ENCODE measurements at regions not wholly inside any gene's neighbourhood (a gene's known extent, or its start where the extent isn't known, plus 50 kb on each side); places are given as distances from the start of the nearest gene placed in this dataset.

- Histone ChIP-seq H3K9me2 (ENCODE audit: insufficient read depth, low read length) (no peaks in the 10 kb centered on the region), H3K4me1 (ENCODE audit: insufficient read depth, low read length, poor library complexity, severe bottlenecking) (peaks cover 18% of the 10 kb centered on the region), H3K4me2 (ENCODE audit: low read length) (peak overlapping the region; percentile 28), H2AFZ (ENCODE audit: low read length) (no peak overlapping the region), H3K4me3 (ENCODE audit: low read depth, low read length, poor library complexity, severe bottlenecking) (no peak overlapping the region), H3K27ac (ENCODE audit: low read depth, low read length, poor library complexity, severe bottlenecking) (no peak overlapping the region), H3K9me3 (ENCODE audit: low read length) (no peaks in the 10 kb centered on the region), H3K79me2 (ENCODE audit: insufficient read depth, low read depth, low read length) (no peaks in the 10 kb centered on the region), H3K36me3 (ENCODE audit: insufficient read depth, low read length) (no peaks in the 10 kb centered on the region), H4K20me1 (ENCODE audit: insufficient read depth, low read length) (no peaks in the 10 kb centered on the region)
- BruUV-seq (replicated peaks) = no TSS peak
- POLR2A ChIA-PET = interaction anchor here (0.6 to 1.0 kb wide), 3 partner anchors 16 to 275 kb away, joined by 3 to 4 read pairs (median 3); no protein-coding TSS in a partner anchor
- TF ChIP-seq EZH2phosphoT487 (IDR thresholded peaks at IDR 0.05; ENCODE audit: borderline replicate concordance, low read depth, low read length) (no peak), CTCF (conservative IDR thresholded peaks at IDR 0.05; ENCODE audit: low read length) (no peak; the same call in 1 of the 2 replicates)
- CTCF ChIA-PET (ENCODE audit: unreplicated experiment) = no interaction called here
- intact Hi-C loops (cut with micrococcal nuclease; ENCODE audit: unreplicated experiment) = loop anchor here (10.0 kb wide), 1 partner anchor 805 kb away; no protein-coding TSS in a partner anchor
- peak; percentile 27 for DNase-seq (ENCODE audit: low spot score)
Measured at GRCh38 chr6:142699391-142699790, 245.6 kb downstream of the HIVEP2 start.

GRCh38 chr6:142700032-142700431 is 244.9 kb downstream of the HIVEP2 start:
- no peak overlapping the region for H2AFZ ChIP-seq (ENCODE audit: low read length)
- H3K4me3 ChIP-seq (ENCODE audit: low read depth, low read length, poor library complexity, severe bottlenecking) = no peak overlapping the region
- intact Hi-C loops (cut with micrococcal nuclease; ENCODE audit: unreplicated experiment) = no loop called here
- H3K9me3 ChIP-seq (ENCODE audit: low read length) = no peaks in the 10 kb centered on the region
- no peak overlapping the region for H3K27ac ChIP-seq (ENCODE audit: low read depth, low read length, poor library complexity, severe bottlenecking)
- H3K36me3 ChIP-seq (ENCODE audit: insufficient read depth, low read length) = no peaks in the 10 kb centered on the region
- H3K9me2 ChIP-seq (ENCODE audit: insufficient read depth, low read length) = no peaks in the 10 kb centered on the region
- no peaks in the 10 kb centered on the region for H3K79me2 ChIP-seq (ENCODE audit: insufficient read depth, low read depth, low read length)
- POLR2A ChIA-PET = interaction anchor here (0.6 to 1.0 kb wide), 2 partner anchors 10 to 16 kb away, joined by 3 read pairs; no protein-coding TSS in a partner anchor
- CTCF ChIA-PET (ENCODE audit: unreplicated experiment) = no interaction called here
- peak overlapping the region; percentile 28 for H3K4me2 ChIP-seq (ENCODE audit: low read length)
- peaks cover 18% of the 10 kb centered on the region for H3K4me1 ChIP-seq (ENCODE audit: insufficient read depth, low read length, poor library complexity, severe bottlenecking)
- BruUV-seq (replicated peaks) = no TSS peak
- H4K20me1 ChIP-seq (ENCODE audit: insufficient read depth, low read length) = no peaks in the 10 kb centered on the region
- TF ChIP-seq CTCF (conservative IDR thresholded peaks at IDR 0.05; ENCODE audit: low read length) (no peak), EZH2phosphoT487 (IDR thresholded peaks at IDR 0.05; ENCODE audit: borderline replicate concordance, low read depth, low read length) (no peak)
- peak; percentile 41 for DNase-seq (ENCODE audit: low spot score)

- no peaks in the 10 kb centered on the region for H3K79me2 ChIP-seq (ENCODE audit: insufficient read depth, low read depth, low read length)
- no peaks in the 10 kb centered on the region for H3K9me3 ChIP-seq (ENCODE audit: low read length)
- H2AFZ ChIP-seq (ENCODE audit: low read length) = no peak overlapping the region
- TF ChIP-seq CTCF (conservative IDR thresholded peaks at IDR 0.05; ENCODE audit: low read length) (no peak), EZH2phosphoT487 (IDR thresholded peaks at IDR 0.05; ENCODE audit: borderline replicate concordance, low read depth, low read length) (no peak)
- BruUV-seq (replicated peaks) = no TSS peak
- DNase-seq (ENCODE audit: low spot score) = no peak
- ChIA-PET CTCF (ENCODE audit: unreplicated experiment) (no interaction called here), POLR2A (interaction anchor here (0.6 to 1.4 kb wide), 6 partner anchors 11 to 408 kb away, joined by 3 to 5 read pairs (median 3); no protein-coding TSS in a partner anchor)
- no peak overlapping the region for H3K4me3 ChIP-seq (ENCODE audit: low read depth, low read length, poor library complexity, severe bottlenecking)
- no peaks in the 10 kb centered on the region for H3K9me2 ChIP-seq (ENCODE audit: insufficient read depth, low read length)
- H4K20me1 ChIP-seq (ENCODE audit: insufficient read depth, low read length) = no peaks in the 10 kb centered on the region
- no peak overlapping the region for H3K4me2 ChIP-seq (ENCODE audit: low read length)
- intact Hi-C loops (cut with micrococcal nuclease; ENCODE audit: unreplicated experiment) = no loop called here
- H3K4me1 ChIP-seq (ENCODE audit: insufficient read depth, low read length, poor library complexity, severe bottlenecking) = peaks cover 18% of the 10 kb centered on the region
- H3K36me3 ChIP-seq (ENCODE audit: insufficient read depth, low read length) = no peaks in the 10 kb centered on the region
- no peak overlapping the region for H3K27ac ChIP-seq (ENCODE audit: low read depth, low read length, poor library complexity, severe bottlenecking)
Measured at GRCh38 chr6:142700671-142701312, 244.2 kb downstream of the HIVEP2 start.
